Neuronal stem cell (in vitro differentiated cells): ENCODE measurements at regions not wholly inside any gene's neighbourhood (a gene's known extent, or its start where the extent isn't known, plus 50 kb on each side); places are given as distances from the start of the nearest gene placed in this dataset.

ENCODE experiments used
- DNase-seq: peaks from one replicate; pipeline ENCODE4 v3.0.0-alpha.2; 2013; ENCODE audit warnings: low spot score
- H2AFZ ChIP-seq: one replicate; pipeline ENCODE4 v1.6.1; 2013; ENCODE audit warnings: mild to moderate bottlenecking, low read length, inconsistent platforms
- H2AK5ac ChIP-seq: 2 replicates; pipeline ENCODE4 v1.6.1; 2013; ENCODE audit warnings: low read depth, mild to moderate bottlenecking, inconsistent platforms, low read length, moderate library complexity, mixed read lengths
- H2BK120ac ChIP-seq: 2 replicates; pipeline ENCODE4 v1.6.1; 2013; ENCODE audit warnings: low read depth, mild to moderate bottlenecking, inconsistent platforms, low read length, moderate library complexity, mixed read lengths
- H2BK12ac ChIP-seq: one replicate; pipeline ENCODE4 v1.6.1; 2013; ENCODE audit warnings: low read length, inconsistent platforms
- H2BK15ac ChIP-seq: 2 replicates; pipeline ENCODE4 v1.6.1; 2013; ENCODE audit warnings: mild to moderate bottlenecking, low read length, inconsistent platforms, mixed read lengths
- H2BK5ac ChIP-seq: one replicate; pipeline ENCODE4 v1.6.1; 2013; ENCODE audit warnings: inconsistent platforms, mild to moderate bottlenecking, low read length, moderate library complexity
- H3K14ac ChIP-seq: one replicate; pipeline ENCODE4 v1.6.1; 2013; ENCODE audit warnings: low read length, inconsistent platforms
- H3K18ac ChIP-seq: 2 replicates; pipeline ENCODE4 v1.6.1; 2013; ENCODE audit warnings: low read length, inconsistent platforms
- H3K23ac ChIP-seq: 2 replicates; pipeline ENCODE4 v1.6.1; 2013; ENCODE audit warnings: low read depth, mild to moderate bottlenecking, mixed read lengths, low read length, inconsistent platforms; ENCODE audit not compliant: poor library complexity
- H3K27ac ChIP-seq: replicated peaks from 3 replicates; pipeline ENCODE4 v1.5.1; 2013; ENCODE audit warnings: low read length, inconsistent platforms
- H3K27me3 ChIP-seq, 3 experiments: 2 replicates each; pipeline ENCODE4 v1.6.1; 2013; ENCODE audit warnings: low read length in 3 of 3, mild to moderate bottlenecking in 2 of 3, inconsistent platforms in 1 of 3, low read depth in 1 of 3, mixed read lengths in 1 of 3, moderate library complexity in 1 of 3; ENCODE audit not compliant: control insufficient read depth in 3 of 3, insufficient read depth in 3 of 3
- H3K36me3 ChIP-seq, 2 donors: replicated peaks in 1 of 2; 2 replicates each; pipeline ENCODE4 v1.6.1; 2013; ENCODE audit warnings: low read length in 2 of 2; ENCODE audit not compliant: control insufficient read depth in 2 of 2, insufficient read depth in 2 of 2
- H3K4ac ChIP-seq: 2 replicates; pipeline ENCODE4 v1.6.1; 2013; ENCODE audit warnings: inconsistent platforms, mild to moderate bottlenecking, low read length, moderate library complexity
- H3K4me1 ChIP-seq, 2 donors: 1 replicate in 1 of 2; 2 replicates in 1 of 2; pipeline ENCODE4 v1.6.1; 2013; ENCODE audit warnings: low read length in 2 of 2, low read depth in 1 of 2; ENCODE audit not compliant: control insufficient read depth in 2 of 2, insufficient read depth in 1 of 2
- H3K4me2 ChIP-seq: one replicate; pipeline ENCODE4 v1.6.1; 2013; ENCODE audit warnings: mild to moderate bottlenecking, low read length, inconsistent platforms; ENCODE audit not compliant: insufficient read depth, poor library complexity, severe bottlenecking
- H3K4me3 ChIP-seq, 2 donors: 2 replicates each; pipeline ENCODE4 v1.5.1; 2013; ENCODE audit warnings: low read length in 2 of 2, mild to moderate bottlenecking in 2 of 2, inconsistent platforms in 1 of 2, moderate library complexity in 1 of 2
- H3K79me1 ChIP-seq: one replicate; pipeline ENCODE4 v1.6.1; 2013; ENCODE audit warnings: low read depth, mild to moderate bottlenecking, inconsistent platforms, low read length, moderate library complexity
- H3K9ac ChIP-seq: one replicate; pipeline ENCODE4 v1.6.1; 2013; ENCODE audit warnings: mild to moderate bottlenecking, low read depth, low read length, inconsistent platforms; ENCODE audit not compliant: poor library complexity
- H3K9me3 ChIP-seq, 2 donors: replicated peaks in 1 of 2; 2 replicates each; pipeline versions ENCODE3 to v1.6.1; 2013; ENCODE audit warnings: low read length in 2 of 2, mild to moderate bottlenecking in 2 of 2, inconsistent platforms in 1 of 2, low read depth in 1 of 2, mixed read lengths in 1 of 2, moderate library complexity in 1 of 2; ENCODE audit not compliant: control insufficient read depth in 2 of 2, insufficient read depth in 1 of 2
- H4K8ac ChIP-seq: one replicate; pipeline ENCODE4 v1.6.1; 2013; ENCODE audit warnings: low read depth, mild to moderate bottlenecking, inconsistent platforms, low read length, moderate library complexity
- H4K91ac ChIP-seq: one replicate; pipeline ENCODE4 v1.6.1; 2013; ENCODE audit warnings: low read length, low read depth, mild to moderate bottlenecking, inconsistent platforms; ENCODE audit not compliant: poor library complexity
- WGBS, 2 donors: extraction: QIAGEN DNeasy Blood & Tissue Kit; methylation state at CpG; one replicate each; pipeline ENCODE4 v1.1.7; 2013; ENCODE audit warnings: missing lambda C conversion rate in 2 of 2, mixed read lengths in 1 of 2; ENCODE audit not compliant: insufficient read length in 2 of 2, insufficient replicate concordance in 1 of 2; ENCODE audit errors: extremely low coverage in 2 of 2; 5-methylcytosine and 5-hydroxymethylcytosine counted together

DNA sequence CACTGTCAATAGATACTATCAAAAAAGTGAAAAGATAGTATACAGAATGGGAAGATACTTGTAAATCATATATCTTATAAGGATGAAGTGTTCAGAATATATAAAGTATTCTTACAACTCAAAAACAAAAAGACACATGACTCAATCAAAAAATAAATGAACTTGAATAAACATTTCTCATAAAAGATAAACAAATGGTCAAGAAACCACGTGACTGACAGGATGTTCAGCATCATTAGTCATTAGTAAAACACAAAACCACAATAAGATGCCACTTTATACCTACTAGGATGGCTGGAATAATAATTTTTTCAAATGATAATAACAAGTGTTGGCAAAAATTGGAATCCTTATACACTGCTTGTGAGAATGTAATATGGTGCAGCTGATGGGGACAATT, 729.1 kb upstream of the HS3ST5 start:
- Histone ChIP-seq H3K36me3 (no peaks in the 10 kb centered on the region), H2BK5ac (no peak overlapping the region), H3K4me1 (no peaks in the 10 kb centered on the region), H3K4me3 (no peak overlapping the region), H3K27ac (no peak overlapping the region), H3K14ac (no peak overlapping the region), H2BK12ac (no peak overlapping the region), H4K91ac (no peak overlapping the region), H2AFZ (no peak overlapping the region), H2AK5ac (no peak overlapping the region), H2BK120ac (no peak overlapping the region), H3K27me3 (no peaks in the 10 kb centered on the region), H3K4me2 (no peak overlapping the region), H4K8ac (no peak overlapping the region), H2BK15ac (no peak overlapping the region), H3K23ac (no peak overlapping the region), H3K79me1 (no peaks in the 10 kb centered on the region), H3K18ac (no peak overlapping the region), H3K9me3 (peaks cover 4% of the 10 kb centered on the region in 2 donors), H3K9ac (no peak overlapping the region), H3K4ac (no peak overlapping the region)
- no CpG with 5 or more reads among the region's 1 CpG for WGBS, 2 donors
- DNase-seq, result no peak

DNA sequence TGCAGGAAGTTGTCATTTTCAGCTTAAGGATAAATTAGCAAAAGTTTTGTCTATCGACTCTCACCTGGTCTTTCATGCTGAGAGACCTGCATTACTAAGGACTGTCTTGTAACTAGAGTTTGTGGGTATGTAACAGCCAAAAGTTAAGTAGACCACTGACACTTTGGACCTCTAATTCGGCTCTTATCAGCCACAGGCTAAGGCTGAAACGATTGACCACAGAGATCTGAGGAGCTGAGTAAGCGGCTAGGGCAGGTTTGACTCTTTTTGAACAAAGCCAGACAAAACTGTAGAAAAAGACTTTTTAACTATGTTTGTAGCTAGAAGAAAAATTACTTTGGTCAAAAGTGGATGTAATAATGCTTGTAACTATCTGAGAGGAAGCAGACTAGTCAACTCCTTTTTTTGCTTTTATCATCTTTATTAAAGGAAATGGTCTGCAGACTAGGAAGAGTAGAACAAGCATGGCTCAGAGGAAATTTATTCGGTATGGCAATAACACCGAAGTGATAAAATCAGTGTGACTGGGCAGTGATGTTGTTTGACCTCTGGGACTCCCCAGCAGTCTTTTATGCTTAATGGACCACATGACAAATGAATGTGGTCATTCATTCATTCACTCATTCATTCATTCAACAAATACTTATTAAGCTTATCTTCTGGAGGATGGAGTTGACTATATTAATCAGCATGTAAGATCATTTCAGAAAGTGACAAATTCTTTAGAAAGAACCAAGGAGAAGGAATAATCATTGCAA, 725.0 kb upstream of the HS3ST5 start:
- Histone ChIP-seq H4K91ac (no peak overlapping the region), H3K4me3 (no peak overlapping the region), H3K9me3 (peaks cover 4% of the 10 kb centered on the region in 2 donors), H2AFZ (no peak overlapping the region), H3K18ac (no peak overlapping the region), H2BK12ac (no peak overlapping the region), H3K14ac (no peak overlapping the region), H3K4me2 (no peak overlapping the region), H3K9ac (no peak overlapping the region), H2BK120ac (no peak overlapping the region), H3K36me3 (no peaks in the 10 kb centered on the region), H4K8ac (no peak overlapping the region), H3K4me1 (no peaks in the 10 kb centered on the region), H2BK5ac (no peak overlapping the region), H3K23ac (no peak overlapping the region), H3K79me1 (no peaks in the 10 kb centered on the region), H2AK5ac (no peak overlapping the region), H2BK15ac (no peak overlapping the region), H3K4ac (no peak overlapping the region), H3K27ac (no peak overlapping the region), H3K27me3 (no peaks in the 10 kb centered on the region)
- no CpG with 5 or more reads among the region's 6 CpGs for WGBS, 2 donors
- no peak for DNase-seq

DNA sequence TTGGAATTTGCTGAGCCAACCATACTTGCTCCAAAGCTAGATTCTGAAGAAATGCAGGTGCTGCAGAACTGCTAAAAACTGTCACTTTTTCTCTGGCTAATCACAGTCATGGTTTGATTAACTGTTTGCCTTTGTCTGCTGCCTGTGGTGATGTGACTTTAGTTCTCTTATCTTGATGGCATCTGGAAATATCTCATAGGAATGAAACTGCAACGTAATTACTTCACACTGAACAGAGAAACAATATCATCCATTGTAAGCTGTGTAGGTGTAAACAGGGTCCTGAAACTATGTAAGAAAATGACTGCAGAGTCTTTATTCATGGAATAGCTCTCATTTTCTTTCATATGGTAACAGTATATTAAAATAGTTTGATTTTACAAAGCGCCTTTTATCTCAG, 721.9 kb upstream of the HS3ST5 start:
- Histone ChIP-seq H4K91ac (no peak overlapping the region), H3K27ac (no peak overlapping the region), H2AK5ac (no peak overlapping the region), H2BK12ac (no peak overlapping the region), H3K4me2 (no peak overlapping the region), H3K4ac (no peak overlapping the region), H3K4me1 (no peaks in the 10 kb centered on the region), H2BK5ac (no peak overlapping the region), H2BK120ac (no peak overlapping the region), H3K4me3 (no peak overlapping the region), H2BK15ac (no peak overlapping the region), H3K14ac (no peak overlapping the region), H3K79me1 (no peaks in the 10 kb centered on the region), H3K36me3 (no peaks in the 10 kb centered on the region), H3K9ac (no peak overlapping the region), H4K8ac (no peak overlapping the region), H3K27me3 (no peaks in the 10 kb centered on the region), H3K23ac (no peak overlapping the region), H3K18ac (no peak overlapping the region), H3K9me3 (no peaks in the 10 kb centered on the region), H2AFZ (no peak overlapping the region)
- no peak for DNase-seq
- no CpG with 5 or more reads among the region's 2 CpGs for WGBS, 2 donors

DNA sequence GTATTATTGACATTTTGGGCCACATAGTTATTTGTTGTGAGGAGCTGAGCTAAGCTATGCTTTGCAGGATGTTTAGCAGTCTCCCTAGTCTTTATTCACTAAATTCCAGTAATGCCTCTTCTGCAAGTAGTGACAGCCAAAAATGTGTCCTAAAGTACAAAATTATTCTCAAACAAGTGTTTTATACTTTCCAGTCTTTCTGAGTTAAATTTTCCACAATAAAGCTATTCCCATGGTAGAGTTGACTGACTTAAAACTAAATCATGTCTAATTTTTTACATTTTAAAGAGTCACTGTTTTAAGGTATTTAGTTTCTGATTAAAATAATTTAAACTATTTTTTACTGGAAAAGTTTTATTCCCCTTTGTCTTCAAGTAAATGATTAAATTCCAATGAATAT, 717.8 kb upstream of the HS3ST5 start:
- Histone ChIP-seq H3K36me3 (no peaks in the 10 kb centered on the region), H3K9ac (no peak overlapping the region), H3K23ac (no peak overlapping the region), H2BK5ac (no peak overlapping the region), H4K8ac (no peak overlapping the region), H2BK15ac (no peak overlapping the region), H3K4ac (no peak overlapping the region), H3K4me3 (no peak overlapping the region), H2BK12ac (no peak overlapping the region), H3K27ac (no peak overlapping the region), H4K91ac (no peak overlapping the region), H2BK120ac (no peak overlapping the region), H3K79me1 (no peaks in the 10 kb centered on the region), H3K27me3 (no peaks in the 10 kb centered on the region), H2AK5ac (no peak overlapping the region), H3K18ac (no peak overlapping the region), H3K14ac (no peak overlapping the region), H3K4me2 (no peak overlapping the region), H3K9me3 (no peaks in the 10 kb centered on the region), H3K4me1 (no peaks in the 10 kb centered on the region), H2AFZ (no peak overlapping the region)
- DNase-seq, result no peak
